ENCODE measurements at regions not wholly inside any gene's neighbourhood (a gene's known extent, or its start where the extent isn't known, plus 50 kb on each side); places are given as distances from the start of the nearest gene placed in this dataset.

GRCh38 chr16:60123392-60124023 is 1389.4 kb upstream of the GOT2 start:
- WGBS, 2 donors, result 49 to 64% methylated on average over 4 of the region's 4 CpGs
- Histone ChIP-seq H3K9me3 (peaks cover 0 to 5% (median 0%) of the 10 kb centered on the region in 4 donors), H3K27ac (no peak overlapping the region), H3K4me1 (no peaks in the 10 kb centered on the region), H3K4me3 (no peak overlapping the region), H3K36me3 (no peaks in the 10 kb centered on the region), H3K27me3 (no peaks in the 10 kb centered on the region)
- intact Hi-C loops (cut with DNase I), result no loop called here
- TF ChIP-seq POLR2AphosphoS5 (IDR thresholded peaks at IDR 0.05) (no peak), EP300 (IDR thresholded peaks at IDR 0.05) (no peak), CTCF (IDR thresholded peaks at IDR 0.05) (no peak), POLR2A (IDR thresholded peaks at IDR 0.05) (no peak)
- no peak for DNase-seq

- no peak for TF ChIP-seq POLR2A (IDR thresholded peaks at IDR 0.05)
- no peak for TF ChIP-seq POLR2AphosphoS5 (IDR thresholded peaks at IDR 0.05)
- TF ChIP-seq CTCF (IDR thresholded peaks at IDR 0.05), result no peak
- no peak for TF ChIP-seq EP300 (IDR thresholded peaks at IDR 0.05)
- no peak for DNase-seq
- 89 to 92% methylated on average over 14 of the region's 14 CpGs for WGBS, 2 donors
- peaks cover 0 to 5% (median 0%) of the 10 kb centered on the region in 4 donors for H3K9me3 ChIP-seq
- H3K27me3 ChIP-seq, result no peaks in the 10 kb centered on the region
- no peak overlapping the region for H3K4me3 ChIP-seq
- H3K4me1 ChIP-seq, result no peaks in the 10 kb centered on the region
- intact Hi-C loops (cut with DNase I), result no loop called here
- no peak overlapping the region for H3K27ac ChIP-seq
- no peaks in the 10 kb centered on the region for H3K36me3 ChIP-seq
Observed at GRCh38 chr16:60120586-60120985, 1386.5 kb upstream of the GOT2 start.

GRCh38 chr16:60110531-60110930 is 1376.4 kb upstream of the GOT2 start:
- peaks cover 0 to 7% (median 0%) of the 10 kb centered on the region in 4 donors for H3K9me3 ChIP-seq
- intact Hi-C loops (cut with DNase I), result no loop called here
- no peaks in the 10 kb centered on the region for H3K27me3 ChIP-seq
- no peak overlapping the region for H3K4me3 ChIP-seq
- no peaks in the 10 kb centered on the region for H3K4me1 ChIP-seq
- WGBS, 2 donors, result 52 to 78% methylated on average over 2 of the region's 2 CpGs
- TF ChIP-seq POLR2AphosphoS5 (IDR thresholded peaks at IDR 0.05), result no peak
- no peak for TF ChIP-seq CTCF (IDR thresholded peaks at IDR 0.05)
- no peak for TF ChIP-seq POLR2A (IDR thresholded peaks at IDR 0.05)
- no peak for TF ChIP-seq EP300 (IDR thresholded peaks at IDR 0.05)
- no peak for DNase-seq
- H3K27ac ChIP-seq, result no peak overlapping the region
- no peaks in the 10 kb centered on the region for H3K36me3 ChIP-seq

GRCh38 chr16:60107871-60108270 is 1373.8 kb upstream of the GOT2 start:
- Histone ChIP-seq H3K36me3 (no peaks in the 10 kb centered on the region), H3K9me3 (peaks cover 0 to 7% (median 0%) of the 10 kb centered on the region in 4 donors), H3K4me1 (no peaks in the 10 kb centered on the region), H3K4me3 (no peak overlapping the region), H3K27me3 (no peaks in the 10 kb centered on the region), H3K27ac (no peak overlapping the region)
- TF ChIP-seq EP300 (IDR thresholded peaks at IDR 0.05), result no peak
- no peak for TF ChIP-seq CTCF (IDR thresholded peaks at IDR 0.05)
- no peak for TF ChIP-seq POLR2A (IDR thresholded peaks at IDR 0.05)
- TF ChIP-seq POLR2AphosphoS5 (IDR thresholded peaks at IDR 0.05), result no peak
- DNase-seq, result no peak
- 78 to 81% methylated on average over 4 of the region's 4 CpGs for WGBS, 2 donors
- intact Hi-C loops (cut with DNase I), result no loop called here

GRCh38 chr16:60107437-60107836 is 1373.3 kb upstream of the GOT2 start:
- Histone ChIP-seq H3K4me3 (no peak overlapping the region), H3K27me3 (no peaks in the 10 kb centered on the region), H3K9me3 (peaks cover 0 to 7% (median 0%) of the 10 kb centered on the region in 4 donors), H3K36me3 (no peaks in the 10 kb centered on the region), H3K4me1 (no peaks in the 10 kb centered on the region), H3K27ac (no peak overlapping the region)
- DNase-seq, result no peak
- WGBS, 2 donors, result 58 to 84% methylated on average over 3 of the region's 3 CpGs
- intact Hi-C loops (cut with DNase I), result no loop called here
- TF ChIP-seq CTCF (IDR thresholded peaks at IDR 0.05) (no peak), EP300 (IDR thresholded peaks at IDR 0.05) (no peak), POLR2AphosphoS5 (IDR thresholded peaks at IDR 0.05) (no peak), POLR2A (IDR thresholded peaks at IDR 0.05) (no peak)
